ENCODE measurements at regions not wholly inside any gene's neighbourhood (a gene's known extent, or its start where the extent isn't known, plus 50 kb on each side); places are given as distances from the start of the nearest gene placed in this dataset.

GRCh38 chr12:97312570-97313135 is 150.0 kb upstream of the RMST start:
- Histone ChIP-seq H3K4me2 (ENCODE audit: low read length) (no peak overlapping the region), H3K27me3 (ENCODE audit: insufficient read depth, low read depth, low read length) (no peaks in the 10 kb centered on the region)
- TF ChIP-seq, protein P1, sequence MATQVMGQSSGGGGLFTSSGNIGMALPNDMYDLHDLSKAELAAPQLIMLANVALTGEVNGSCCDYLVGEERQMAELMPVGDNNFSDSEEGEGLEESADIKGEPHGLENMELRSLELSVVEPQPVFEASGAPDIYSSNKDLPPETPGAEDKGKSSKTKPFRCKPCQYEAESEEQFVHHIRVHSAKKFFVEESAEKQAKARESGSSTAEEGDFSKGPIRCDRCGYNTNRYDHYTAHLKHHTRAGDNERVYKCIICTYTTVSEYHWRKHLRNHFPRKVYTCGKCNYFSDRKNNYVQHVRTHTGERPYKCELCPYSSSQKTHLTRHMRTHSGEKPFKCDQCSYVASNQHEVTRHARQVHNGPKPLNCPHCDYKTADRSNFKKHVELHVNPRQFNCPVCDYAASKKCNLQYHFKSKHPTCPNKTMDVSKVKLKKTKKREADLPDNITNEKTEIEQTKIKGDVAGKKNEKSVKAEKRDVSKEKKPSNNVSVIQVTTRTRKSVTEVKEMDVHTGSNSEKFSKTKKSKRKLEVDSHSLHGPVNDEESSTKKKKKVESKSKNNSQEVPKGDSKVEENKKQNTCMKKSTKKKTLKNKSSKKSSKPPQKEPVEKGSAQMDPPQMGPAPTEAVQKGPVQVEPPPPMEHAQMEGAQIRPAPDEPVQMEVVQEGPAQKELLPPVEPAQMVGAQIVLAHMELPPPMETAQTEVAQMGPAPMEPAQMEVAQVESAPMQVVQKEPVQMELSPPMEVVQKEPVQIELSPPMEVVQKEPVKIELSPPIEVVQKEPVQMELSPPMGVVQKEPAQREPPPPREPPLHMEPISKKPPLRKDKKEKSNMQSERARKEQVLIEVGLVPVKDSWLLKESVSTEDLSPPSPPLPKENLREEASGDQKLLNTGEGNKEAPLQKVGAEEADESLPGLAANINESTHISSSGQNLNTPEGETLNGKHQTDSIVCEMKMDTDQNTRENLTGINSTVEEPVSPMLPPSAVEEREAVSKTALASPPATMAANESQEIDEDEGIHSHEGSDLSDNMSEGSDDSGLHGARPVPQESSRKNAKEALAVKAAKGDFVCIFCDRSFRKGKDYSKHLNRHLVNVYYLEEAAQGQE (IDR thresholded peaks at IDR 0.05; ENCODE audit: borderline replicate concordance) = no peak
- no peak for TF ChIP-seq MXI1 (conservative IDR thresholded peaks at IDR 0.05; ENCODE audit: poor library complexity, severe bottlenecking)
- TF ChIP-seq RAD21 (conservative IDR thresholded peaks at IDR 0.05) = no peak
- TF ChIP-seq TAF1 (IDR thresholded peaks at IDR 0.05; ENCODE audit: low read depth) = no peak
- TF ChIP-seq SMC3 (conservative IDR thresholded peaks at IDR 0.05; ENCODE audit: poor library complexity) = no peak
- no peak for TF ChIP-seq EZH2 (IDR thresholded peaks at IDR 0.05; ENCODE audit: borderline replicate concordance, insufficient read depth, low read length, poor library complexity, severe bottlenecking)
- TF ChIP-seq CTCF (IDR thresholded peaks at IDR 0.05; ENCODE audit: poor library complexity, severe bottlenecking) = no peak
- no peak for TF ChIP-seq POLR2AphosphoS5 (IDR thresholded peaks at IDR 0.05)
- TF ChIP-seq EP300 (conservative IDR thresholded peaks at IDR 0.05; ENCODE audit: poor library complexity, severe bottlenecking) = no peak

DNA sequence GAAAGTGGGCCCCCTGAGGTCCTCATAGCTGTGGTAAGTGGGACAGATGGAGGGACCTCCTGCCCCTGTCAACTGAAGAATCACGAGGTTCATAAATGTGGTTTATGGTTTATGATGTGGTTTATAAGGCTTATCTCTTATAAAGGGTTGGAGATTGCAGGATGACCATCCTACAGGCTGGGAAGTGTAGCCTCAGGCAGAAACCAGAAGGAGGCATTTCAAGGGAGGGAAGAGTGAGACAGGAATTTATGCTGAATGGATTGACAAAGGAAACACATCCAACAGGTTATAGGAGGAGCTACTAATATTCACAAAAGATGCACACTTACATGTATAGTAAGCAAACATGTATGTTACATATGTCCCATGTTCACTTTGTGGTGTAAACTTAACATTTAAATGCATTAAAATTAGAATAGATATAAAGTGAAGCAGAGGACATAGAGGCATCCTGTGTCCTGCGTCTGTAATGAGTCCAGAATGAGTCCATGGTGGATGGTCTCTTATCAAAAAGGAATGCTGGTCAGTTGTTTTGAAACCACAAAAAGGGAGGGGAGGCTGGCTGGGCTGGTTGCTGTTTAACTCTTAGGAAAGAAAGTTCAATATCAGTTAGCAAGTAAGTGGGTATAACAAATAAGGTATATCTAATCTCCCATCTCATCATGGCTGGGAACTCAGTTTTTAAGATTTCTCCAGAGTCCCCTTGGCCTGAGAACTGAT is 149.0 kb upstream of the RMST start:
- H4K20me1 ChIP-seq (ENCODE audit: insufficient read depth) = no peaks in the 10 kb centered on the region
- no peak overlapping the region for H3K9ac ChIP-seq (ENCODE audit: low read length)
- H3K27ac ChIP-seq (ENCODE audit: low read length) = no peak overlapping the region
- no peaks in the 10 kb centered on the region for H3K36me3 ChIP-seq (ENCODE audit: insufficient read depth, low read length)
- no peaks in the 10 kb centered on the region for H3K9me3 ChIP-seq (ENCODE audit: low read length)
- H3K4me2 ChIP-seq (ENCODE audit: low read length) = no peak overlapping the region
- H2AFZ ChIP-seq (ENCODE audit: low read depth, low read length) = no peak overlapping the region
- H3K9me2 ChIP-seq (ENCODE audit: insufficient read depth, low read length) = no peaks in the 10 kb centered on the region
- no peaks in the 10 kb centered on the region for H3K79me2 ChIP-seq (replicated peaks; ENCODE audit: insufficient read depth, low read length)
- H3K4me3 ChIP-seq (ENCODE audit: low read length) = no peak overlapping the region
- no peaks in the 10 kb centered on the region for H3K27me3 ChIP-seq (ENCODE audit: insufficient read depth, low read depth, low read length)
- H3F3A ChIP-seq (ENCODE audit: insufficient read depth, low read length, poor library complexity, severe bottlenecking) = no peaks in the 10 kb centered on the region
- TF ChIP-seq EZH2 (IDR thresholded peaks at IDR 0.05; ENCODE audit: borderline replicate concordance, insufficient read depth, low read length, poor library complexity, severe bottlenecking) (no peak), TAF1 (IDR thresholded peaks at IDR 0.05; ENCODE audit: low read depth) (no peak), SMC3 (conservative IDR thresholded peaks at IDR 0.05; ENCODE audit: poor library complexity) (no peak), RAD21 (conservative IDR thresholded peaks at IDR 0.05) (no peak), EP300 (conservative IDR thresholded peaks at IDR 0.05; ENCODE audit: poor library complexity, severe bottlenecking) (no peak), POLR2AphosphoS5 (IDR thresholded peaks at IDR 0.05) (no peak), CTCF (IDR thresholded peaks at IDR 0.05; ENCODE audit: poor library complexity, severe bottlenecking) (no peak), MXI1 (conservative IDR thresholded peaks at IDR 0.05; ENCODE audit: poor library complexity, severe bottlenecking) (no peak)
- TF ChIP-seq, protein P1 (IDR thresholded peaks at IDR 0.05; ENCODE audit: borderline replicate concordance) = no peak

More at GRCh38 chr12:97312570-97313135, 150.0 kb upstream of the RMST start:
- H3K36me3 ChIP-seq (ENCODE audit: insufficient read depth, low read length) = no peaks in the 10 kb centered on the region
- H3F3A ChIP-seq (ENCODE audit: insufficient read depth, low read length, poor library complexity, severe bottlenecking) = no peaks in the 10 kb centered on the region
- no peaks in the 10 kb centered on the region for H3K79me2 ChIP-seq (replicated peaks; ENCODE audit: insufficient read depth, low read length)
- no peak overlapping the region for H2AFZ ChIP-seq (ENCODE audit: low read depth, low read length)
- H3K4me3 ChIP-seq (ENCODE audit: low read length) = no peak overlapping the region
- no peak overlapping the region for H3K27ac ChIP-seq (ENCODE audit: low read length)
- H3K9me3 ChIP-seq (ENCODE audit: low read length) = no peaks in the 10 kb centered on the region
- H3K9me2 ChIP-seq (ENCODE audit: insufficient read depth, low read length) = no peaks in the 10 kb centered on the region
- no peaks in the 10 kb centered on the region for H4K20me1 ChIP-seq (ENCODE audit: insufficient read depth)
- no peak overlapping the region for H3K9ac ChIP-seq (ENCODE audit: low read length)

All from neural cell (in vitro differentiated cells).